ENCODE measurements at regions not wholly inside any gene's neighbourhood (a gene's known extent, or its start where the extent isn't known, plus 50 kb on each side); places are given as distances from the start of the nearest gene placed in this dataset.

DNA sequence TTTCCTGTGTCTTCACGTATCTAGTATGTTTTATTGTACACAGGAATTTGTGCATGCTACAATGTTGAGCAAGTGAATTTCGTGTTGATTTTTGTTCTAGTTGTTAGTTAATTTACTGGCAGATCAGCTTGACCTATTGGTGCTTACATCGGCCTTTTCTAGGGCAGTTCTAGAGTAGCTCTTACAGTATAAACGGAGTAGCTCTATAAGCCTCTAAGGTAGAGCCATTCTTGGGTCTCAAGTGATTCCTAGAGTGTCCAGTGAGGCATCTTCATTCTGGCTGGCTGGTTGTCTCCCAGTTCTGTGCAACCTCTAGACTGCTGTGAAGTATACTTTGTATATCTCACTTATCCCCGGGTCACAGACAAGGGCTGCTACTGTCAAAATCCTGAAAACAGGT, 364.6 kb downstream of the CDH10 start (continued):
- TF ChIP-seq, protein P1, sequence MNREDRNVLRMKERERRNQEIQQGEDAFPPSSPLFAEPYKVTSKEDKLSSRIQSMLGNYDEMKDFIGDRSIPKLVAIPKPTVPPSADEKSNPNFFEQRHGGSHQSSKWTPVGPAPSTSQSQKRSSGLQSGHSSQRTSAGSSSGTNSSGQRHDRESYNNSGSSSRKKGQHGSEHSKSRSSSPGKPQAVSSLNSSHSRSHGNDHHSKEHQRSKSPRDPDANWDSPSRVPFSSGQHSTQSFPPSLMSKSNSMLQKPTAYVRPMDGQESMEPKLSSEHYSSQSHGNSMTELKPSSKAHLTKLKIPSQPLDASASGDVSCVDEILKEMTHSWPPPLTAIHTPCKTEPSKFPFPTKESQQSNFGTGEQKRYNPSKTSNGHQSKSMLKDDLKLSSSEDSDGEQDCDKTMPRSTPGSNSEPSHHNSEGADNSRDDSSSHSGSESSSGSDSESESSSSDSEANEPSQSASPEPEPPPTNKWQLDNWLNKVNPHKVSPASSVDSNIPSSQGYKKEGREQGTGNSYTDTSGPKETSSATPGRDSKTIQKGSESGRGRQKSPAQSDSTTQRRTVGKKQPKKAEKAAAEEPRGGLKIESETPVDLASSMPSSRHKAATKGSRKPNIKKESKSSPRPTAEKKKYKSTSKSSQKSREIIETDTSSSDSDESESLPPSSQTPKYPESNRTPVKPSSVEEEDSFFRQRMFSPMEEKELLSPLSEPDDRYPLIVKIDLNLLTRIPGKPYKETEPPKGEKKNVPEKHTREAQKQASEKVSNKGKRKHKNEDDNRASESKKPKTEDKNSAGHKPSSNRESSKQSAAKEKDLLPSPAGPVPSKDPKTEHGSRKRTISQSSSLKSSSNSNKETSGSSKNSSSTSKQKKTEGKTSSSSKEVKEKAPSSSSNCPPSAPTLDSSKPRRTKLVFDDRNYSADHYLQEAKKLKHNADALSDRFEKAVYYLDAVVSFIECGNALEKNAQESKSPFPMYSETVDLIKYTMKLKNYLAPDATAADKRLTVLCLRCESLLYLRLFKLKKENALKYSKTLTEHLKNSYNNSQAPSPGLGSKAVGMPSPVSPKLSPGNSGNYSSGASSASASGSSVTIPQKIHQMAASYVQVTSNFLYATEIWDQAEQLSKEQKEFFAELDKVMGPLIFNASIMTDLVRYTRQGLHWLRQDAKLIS (CRISPR knock-in tag; IDR thresholded peaks at IDR 0.05) = no peak
- TF ChIP-seq, protein P2, sequence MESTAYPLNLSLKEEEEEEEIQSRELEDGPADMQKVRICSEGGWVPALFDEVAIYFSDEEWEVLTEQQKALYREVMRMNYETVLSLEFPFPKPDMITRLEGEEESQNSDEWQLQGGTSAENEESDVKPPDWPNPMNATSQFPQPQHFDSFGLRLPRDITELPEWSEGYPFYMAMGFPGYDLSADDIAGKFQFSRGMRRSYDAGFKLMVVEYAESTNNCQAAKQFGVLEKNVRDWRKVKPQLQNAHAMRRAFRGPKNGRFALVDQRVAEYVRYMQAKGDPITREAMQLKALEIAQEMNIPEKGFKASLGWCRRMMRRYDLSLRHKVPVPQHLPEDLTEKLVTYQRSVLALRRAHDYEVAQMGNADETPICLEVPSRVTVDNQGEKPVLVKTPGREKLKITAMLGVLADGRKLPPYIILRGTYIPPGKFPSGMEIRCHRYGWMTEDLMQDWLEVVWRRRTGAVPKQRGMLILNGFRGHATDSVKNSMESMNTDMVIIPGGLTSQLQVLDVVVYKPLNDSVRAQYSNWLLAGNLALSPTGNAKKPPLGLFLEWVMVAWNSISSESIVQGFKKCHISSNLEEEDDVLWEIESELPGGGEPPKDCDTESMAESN (CRISPR knock-in tag; conservative IDR thresholded peaks at IDR 0.05) = no peak

DNA sequence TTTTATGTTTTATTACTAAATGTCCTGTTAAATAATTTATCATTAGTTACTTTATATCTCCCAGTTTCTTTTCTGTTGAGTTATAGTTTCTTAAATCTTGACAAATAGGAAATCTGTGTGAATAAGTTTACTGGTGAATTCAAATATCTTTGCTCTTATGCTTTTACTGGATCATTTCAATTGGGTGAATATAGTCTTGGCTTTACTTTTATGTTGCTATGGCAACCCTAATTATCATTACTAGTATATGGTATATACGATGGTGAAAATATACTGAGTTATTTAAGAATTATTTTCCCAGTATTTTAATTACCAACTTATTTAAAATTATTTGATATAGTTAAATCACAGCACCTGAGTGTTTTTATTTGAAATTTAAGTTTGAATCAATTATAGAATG, 363.0 kb downstream of the CDH10 start:
- no peak for DNase-seq (ENCODE audit: low spot score)
- CTCF ChIA-PET (ENCODE audit: low intra/inter-chr PET ratio, low total read pairs) = no interaction called here
- no peak for ATAC-seq
- H3K9ac ChIP-seq (ENCODE audit: insufficient read depth, low read depth, low read length) = no peak overlapping the region
- no peaks in the 10 kb centered on the region for H4K20me1 ChIP-seq (ENCODE audit: insufficient read depth, low read length)
- intact Hi-C loops (cut with micrococcal nuclease; ENCODE audit: unreplicated experiment) = no loop called here
- WGBS (ENCODE audit: low lambda C conversion rate) = 0% methylated on average over 1 of the region's 1 CpG
- H2AFZ ChIP-seq (ENCODE audit: low read length) = no peak overlapping the region
- POLR2A ChIA-PET = no interaction called here
- H3K79me2 ChIP-seq (ENCODE audit: insufficient read depth, low read length) = no peaks in the 10 kb centered on the region
- H3K9me3 ChIP-seq (ENCODE audit: low read length) = no peaks in the 10 kb centered on the region
- H3K27ac ChIP-seq (ENCODE audit: extremely low read length, insufficient read depth, low read length) = no peak overlapping the region
- H3K4me2 ChIP-seq (ENCODE audit: low read depth, low read length) = no peak overlapping the region
- in situ Hi-C loops (cut with HindIII; ENCODE audit: extremely low pct_ligation_motif_present, low pct_unique_long_range_greater_than_20kb) = no loop called here
- H3K4me1 ChIP-seq (ENCODE audit: insufficient read depth, low read length) = no peaks in the 10 kb centered on the region
- H3K36me3 ChIP-seq (replicated peaks in 1 of 2; ENCODE audit: control insufficient read depth in 1 of 2, insufficient read depth in 2 of 2, low read length in 2 of 2) = no peaks in the 10 kb centered on the region
- H3K27me3 ChIP-seq (ENCODE audit: control insufficient read depth in 1 of 2, insufficient read depth in 2 of 2, low read length in 2 of 2) = no peaks in the 10 kb centered on the region
- no TSS peak for BruUV-seq (replicated peaks)
- no peak overlapping the region for H3K4me3 ChIP-seq (replicated peaks in 1 of 3; ENCODE audit: insufficient read depth in 1 of 3, low read depth in 2 of 3, low read length in 3 of 3)
- no peak for FAIRE-seq
- TF ChIP-seq, protein P3, sequence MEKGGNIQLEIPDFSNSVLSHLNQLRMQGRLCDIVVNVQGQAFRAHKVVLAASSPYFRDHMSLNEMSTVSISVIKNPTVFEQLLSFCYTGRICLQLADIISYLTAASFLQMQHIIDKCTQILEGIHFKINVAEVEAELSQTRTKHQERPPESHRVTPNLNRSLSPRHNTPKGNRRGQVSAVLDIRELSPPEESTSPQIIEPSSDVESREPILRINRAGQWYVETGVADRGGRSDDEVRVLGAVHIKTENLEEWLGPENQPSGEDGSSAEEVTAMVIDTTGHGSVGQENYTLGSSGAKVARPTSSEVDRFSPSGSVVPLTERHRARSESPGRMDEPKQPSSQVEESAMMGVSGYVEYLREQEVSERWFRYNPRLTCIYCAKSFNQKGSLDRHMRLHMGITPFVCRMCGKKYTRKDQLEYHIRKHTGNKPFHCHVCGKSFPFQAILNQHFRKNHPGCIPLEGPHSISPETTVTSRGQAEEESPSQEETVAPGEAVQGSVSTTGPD (CRISPR knock-in tag; IDR thresholded peaks at IDR 0.05) = no peak
- TF ChIP-seq, protein P4, sequence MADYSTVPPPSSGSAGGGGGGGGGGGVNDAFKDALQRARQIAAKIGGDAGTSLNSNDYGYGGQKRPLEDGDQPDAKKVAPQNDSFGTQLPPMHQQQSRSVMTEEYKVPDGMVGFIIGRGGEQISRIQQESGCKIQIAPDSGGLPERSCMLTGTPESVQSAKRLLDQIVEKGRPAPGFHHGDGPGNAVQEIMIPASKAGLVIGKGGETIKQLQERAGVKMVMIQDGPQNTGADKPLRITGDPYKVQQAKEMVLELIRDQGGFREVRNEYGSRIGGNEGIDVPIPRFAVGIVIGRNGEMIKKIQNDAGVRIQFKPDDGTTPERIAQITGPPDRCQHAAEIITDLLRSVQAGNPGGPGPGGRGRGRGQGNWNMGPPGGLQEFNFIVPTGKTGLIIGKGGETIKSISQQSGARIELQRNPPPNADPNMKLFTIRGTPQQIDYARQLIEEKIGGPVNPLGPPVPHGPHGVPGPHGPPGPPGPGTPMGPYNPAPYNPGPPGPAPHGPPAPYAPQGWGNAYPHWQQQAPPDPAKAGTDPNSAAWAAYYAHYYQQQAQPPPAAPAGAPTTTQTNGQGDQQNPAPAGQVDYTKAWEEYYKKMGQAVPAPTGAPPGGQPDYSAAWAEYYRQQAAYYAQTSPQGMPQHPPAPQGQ (CRISPR knock-in tag; IDR thresholded peaks at IDR 0.05; ENCODE audit: borderline replicate concordance) = no peak
- TF ChIP-seq, protein P5, sequence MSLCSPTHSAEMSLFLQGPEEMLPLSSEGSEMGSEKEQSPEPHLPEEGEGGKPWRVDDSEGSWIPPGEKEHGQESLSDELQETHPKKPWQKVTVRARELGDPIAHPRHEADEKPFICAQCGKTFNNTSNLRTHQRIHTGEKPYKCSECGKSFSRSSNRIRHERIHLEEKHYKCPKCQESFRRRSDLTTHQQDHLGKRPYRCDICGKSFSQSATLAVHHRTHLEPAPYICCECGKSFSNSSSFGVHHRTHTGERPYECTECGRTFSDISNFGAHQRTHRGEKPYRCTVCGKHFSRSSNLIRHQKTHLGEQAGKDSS (CRISPR knock-in tag; IDR thresholded peaks at IDR 0.05; ENCODE audit: borderline replicate concordance, low read depth) = no peak
- TF ChIP-seq MZF1 (CRISPR knock-in tag; IDR thresholded peaks at IDR 0.05; ENCODE audit: borderline replicate concordance) (no peak), ZNF674 (CRISPR knock-in tag; IDR thresholded peaks at IDR 0.05; ENCODE audit: low read depth) (no peak), MEIS1 (CRISPR knock-in tag; IDR thresholded peaks at IDR 0.05; ENCODE audit: borderline replicate concordance) (no peak), ZSCAN31 (CRISPR knock-in tag; IDR thresholded peaks at IDR 0.05; ENCODE audit: low read depth) (no peak), XRCC5 (optimal IDR thresholded peaks at IDR 0.05; ENCODE audit: low read length) (no peak), ZNF326 (CRISPR knock-in tag; IDR thresholded peaks at IDR 0.05; ENCODE audit: borderline replicate concordance) (no peak), POLR2G (IDR thresholded peaks at IDR 0.05; ENCODE audit: low read depth, low read length) (no peak), NCOA5 (CRISPR knock-in tag; IDR thresholded peaks at IDR 0.05) (no peak), EHMT2 (IDR thresholded peaks at IDR 0.05; ENCODE audit: borderline replicate concordance, low read depth, low read length) (no peak)

Data from HepG2 (cell line).